ENCODE measurements at regions not wholly inside any gene's neighbourhood (a gene's known extent, or its start where the extent isn't known, plus 50 kb on each side); places are given as distances from the start of the nearest gene placed in this dataset.

- Histone ChIP-seq H3K9me3 (no peaks in the 10 kb centered on the region), H3K27me3 (no peaks in the 10 kb centered on the region), H3K27ac (no peak overlapping the region), H3K36me3 (no peaks in the 10 kb centered on the region), H3K4me3 (no peak overlapping the region), H3K4me1 (peaks cover 0 to 3% of the 10 kb centered on the region in 2 donors)
- intact Hi-C loops (cut with DNase I): no loop called here
- ATAC-seq (no peak), DNase-seq (no peak)
- TF ChIP-seq CTCF (IDR thresholded peaks at IDR 0.05): no peak
These were observed 198.1 kb downstream of the MYLK4 start for GRCh38 chr6:2552526-2553154.

DNA sequence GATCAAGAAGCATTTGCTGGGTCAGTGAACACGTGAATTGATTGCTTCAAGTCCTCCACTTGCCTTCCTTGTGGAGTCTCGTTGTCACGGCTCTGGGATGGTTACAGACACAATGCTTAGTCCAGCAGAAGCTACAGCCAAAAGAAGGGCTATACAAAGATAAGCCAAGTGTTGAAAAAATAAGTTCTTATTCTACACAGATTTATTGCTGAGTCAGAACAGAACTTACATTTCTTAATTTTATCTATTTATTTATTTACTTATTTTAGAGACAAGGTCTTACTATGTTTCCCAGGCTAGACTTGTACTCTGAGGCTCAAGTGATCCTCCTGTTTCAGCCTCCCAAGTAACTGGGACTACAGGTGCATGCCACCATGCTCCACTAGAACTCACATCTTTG is 199.0 kb downstream of the MYLK4 start:
- Histone ChIP-seq H3K27ac (no peak overlapping the region), H3K9me3 (no peaks in the 10 kb centered on the region), H3K27me3 (peaks cover 0 to 5% of the 10 kb centered on the region in 2 donors), H3K4me3 (no peak overlapping the region), H3K4me1 (peaks cover 0 to 12% of the 10 kb centered on the region in 2 donors), H3K36me3 (no peaks in the 10 kb centered on the region)
- no peak for TF ChIP-seq CTCF (IDR thresholded peaks at IDR 0.05)
- intact Hi-C loops (cut with DNase I): no loop called here
- ATAC-seq: no peak
- DNase-seq: no peak

DNA sequence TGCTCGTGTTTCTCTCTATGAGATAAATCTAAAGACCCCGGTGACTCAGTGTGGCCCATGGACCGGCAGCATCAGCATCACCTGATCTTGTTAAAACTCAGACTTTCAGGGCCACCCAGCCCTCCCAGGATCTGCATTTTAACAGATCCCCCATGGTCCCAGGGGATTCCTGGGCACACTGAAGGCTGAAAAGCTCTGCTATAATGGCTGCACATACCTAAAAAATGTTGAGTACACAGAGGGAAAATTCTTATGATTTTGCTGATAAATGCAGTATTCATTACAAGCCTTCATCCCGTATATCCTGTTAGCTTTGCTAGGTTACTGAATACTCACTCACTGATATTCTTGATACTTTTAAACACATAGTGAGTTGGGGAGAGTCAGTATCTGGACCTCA is 200.5 kb downstream of the MYLK4 start:
- TF ChIP-seq CTCF (IDR thresholded peaks at IDR 0.05): no peak
- intact Hi-C loops (cut with DNase I): no loop called here
- ATAC-seq (no peak), DNase-seq (no peak)
- Histone ChIP-seq H3K27me3 (peaks cover 0 to 12% of the 10 kb centered on the region in 2 donors), H3K36me3 (no peaks in the 10 kb centered on the region), H3K4me3 (no peak overlapping the region), H3K27ac (no peak overlapping the region), H3K9me3 (no peaks in the 10 kb centered on the region), H3K4me1 (peaks cover 0 to 19% of the 10 kb centered on the region in 2 donors)

DNA sequence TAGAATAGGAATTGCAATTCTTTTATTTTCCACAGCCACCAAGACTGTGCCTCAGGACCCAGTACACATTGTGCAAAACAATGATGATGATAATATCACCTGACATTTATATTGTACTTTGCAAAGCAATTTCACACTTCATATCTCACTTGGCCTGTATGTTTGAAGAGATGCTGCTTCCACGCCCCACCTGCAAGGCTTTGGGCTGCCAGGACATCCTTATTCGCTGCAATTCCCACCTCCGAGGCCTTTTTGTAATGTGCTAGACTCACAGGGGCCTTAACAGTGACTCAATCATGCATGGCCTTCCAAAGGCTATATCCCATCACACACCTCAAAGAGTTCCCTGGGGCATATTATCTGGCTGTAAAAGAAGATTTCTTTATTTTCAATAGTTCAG is 200.9 kb downstream of the MYLK4 start:
- Histone ChIP-seq H3K4me3 (no peak overlapping the region), H3K36me3 (no peaks in the 10 kb centered on the region), H3K27me3 (peaks cover 0 to 17% of the 10 kb centered on the region in 2 donors), H3K4me1 (peaks cover 0 to 19% of the 10 kb centered on the region in 2 donors), H3K27ac (no peak overlapping the region), H3K9me3 (no peaks in the 10 kb centered on the region)
- DNase-seq (no peak), ATAC-seq (no peak)
- intact Hi-C loops (cut with DNase I): no loop called here
- no peak for TF ChIP-seq CTCF (IDR thresholded peaks at IDR 0.05)

DNA sequence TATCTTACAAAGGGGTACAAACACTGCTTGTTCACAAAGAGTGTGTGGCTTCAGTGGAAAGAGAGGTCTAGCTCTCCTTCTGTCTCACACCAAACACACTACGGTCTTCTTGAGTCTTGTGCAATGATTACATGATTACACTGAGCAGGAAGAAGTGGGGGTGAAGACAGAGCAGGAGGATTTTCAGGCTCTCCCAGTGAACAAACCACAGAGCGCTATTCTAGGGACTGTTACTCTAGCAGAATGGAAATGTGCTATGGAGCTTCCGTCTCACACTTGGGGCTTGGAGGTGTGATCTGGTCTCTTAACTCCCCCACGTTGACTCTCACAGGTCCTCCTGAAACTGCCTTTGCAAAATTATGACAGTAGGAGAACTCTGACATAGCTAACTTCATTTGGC is 203.4 kb downstream of the MYLK4 start:
- peaks cover 9 to 31% of the 10 kb centered on the region in 2 donors for H3K4me1 ChIP-seq
- intact Hi-C loops (cut with DNase I): no loop called here
- H3K36me3 ChIP-seq: no peaks in the 10 kb centered on the region
- ATAC-seq (no peak), DNase-seq (no peak)
- peaks cover 0 to 32% of the 10 kb centered on the region in 2 donors for H3K27me3 ChIP-seq
- no peaks in the 10 kb centered on the region for H3K9me3 ChIP-seq
- H3K27ac ChIP-seq: no peak overlapping the region
- H3K4me3 ChIP-seq: no peak overlapping the region
- TF ChIP-seq CTCF (IDR thresholded peaks at IDR 0.05): no peak

Measured in left lung (tissue), 4 donors.